Subcutaneous abdominal adipose tissue (tissue), 5 donors: ENCODE measurements at regions not wholly inside any gene's neighbourhood (a gene's known extent, or its start where the extent isn't known, plus 50 kb on each side); places are given as distances from the start of the nearest gene placed in this dataset.

ENCODE experiments used
- H3K27ac ChIP-seq: one replicate; pipeline ENCODE4 v1.7.0; 2013; ENCODE audit warnings: low read depth, mild to moderate bottlenecking, inconsistent platforms, low read length, moderate library complexity
- H3K27me3 ChIP-seq, 5 donors: one replicate each; pipeline ENCODE4 v1.7.0; 2013; ENCODE audit warnings: low read length in 5 of 5, inconsistent platforms in 1 of 5; ENCODE audit not compliant: control insufficient read depth in 5 of 5, insufficient read depth in 4 of 5
- H3K36me3 ChIP-seq, 5 donors: one replicate each; pipeline ENCODE4 v1.7.0; 2013; ENCODE audit warnings: low read length in 5 of 5; ENCODE audit not compliant: control insufficient read depth in 5 of 5, insufficient read depth in 5 of 5
- H3K4me1 ChIP-seq, 5 donors: one replicate each; pipeline ENCODE4 v1.7.0; 2013; ENCODE audit warnings: low read length in 5 of 5, mild to moderate bottlenecking in 3 of 5, moderate library complexity in 1 of 5; ENCODE audit not compliant: control insufficient read depth in 5 of 5, insufficient read depth in 5 of 5
- H3K4me3 ChIP-seq, 5 donors: one replicate each; pipeline ENCODE4 v1.7.0; 2013; ENCODE audit warnings: low read length in 5 of 5, low read depth in 1 of 5
- H3K9ac ChIP-seq, 5 donors: one replicate each; pipeline ENCODE4 v1.7.0; 2013; ENCODE audit warnings: low read length in 5 of 5, mild to moderate bottlenecking in 4 of 5, moderate library complexity in 3 of 5
- H3K9me3 ChIP-seq, 5 donors: one replicate each; pipeline ENCODE4 v1.7.0; 2013; ENCODE audit warnings: low read length in 5 of 5; ENCODE audit not compliant: control insufficient read depth in 5 of 5
- donor health status: healthy.
- donor health status: healthy.
- donor health status: healthy.
- donor health status: healthy.
- donor health status: healthy.

DNA sequence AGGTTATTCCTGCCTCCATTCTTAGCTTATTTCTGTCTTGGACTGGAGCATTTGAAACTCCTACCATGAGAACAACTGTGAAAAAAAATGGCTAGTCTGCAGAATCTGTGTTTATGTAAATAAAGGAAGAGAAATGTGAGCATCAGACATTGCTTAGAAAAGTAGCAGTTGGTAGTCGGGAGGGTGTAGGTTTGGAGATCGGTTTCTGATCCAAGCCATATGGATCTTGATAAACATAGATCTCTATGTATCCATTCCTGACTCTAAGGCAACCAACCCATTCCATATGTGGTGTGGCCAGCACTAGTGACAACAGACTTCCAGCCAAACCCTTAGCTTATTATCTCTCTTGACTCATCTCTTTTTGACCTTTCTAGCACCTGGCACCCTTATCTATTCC is 127.1 kb downstream of the NMUR2 start:
- no peaks in the 10 kb centered on the region for H3K27me3 ChIP-seq

GRCh38 chr5:152274224-152274623 is 130.9 kb downstream of the NMUR2 start:
- Histone ChIP-seq H3K4me3 (no peak overlapping the region), H3K36me3 (no peaks in the 10 kb centered on the region), H3K27ac (no peak overlapping the region), H3K27me3 (no peaks in the 10 kb centered on the region), H3K9me3 (no peaks in the 10 kb centered on the region), H3K4me1 (no peaks in the 10 kb centered on the region), H3K9ac (no peak overlapping the region)

More for the DNA sequence above, 127.1 kb downstream of the NMUR2 start:
- H3K27ac ChIP-seq = no peak overlapping the region
- no peaks in the 10 kb centered on the region for H3K4me1 ChIP-seq
- no peaks in the 10 kb centered on the region for H3K36me3 ChIP-seq
- no peak overlapping the region for H3K4me3 ChIP-seq
- H3K9ac ChIP-seq = no peak overlapping the region
- no peaks in the 10 kb centered on the region for H3K9me3 ChIP-seq

GRCh38 chr5:152271420-152271819 is 133.7 kb downstream of the NMUR2 start:
- no peaks in the 10 kb centered on the region for H3K27me3 ChIP-seq
- H3K27ac ChIP-seq = no peak overlapping the region
- no peak overlapping the region for H3K9ac ChIP-seq
- no peaks in the 10 kb centered on the region for H3K9me3 ChIP-seq
- no peak overlapping the region for H3K4me3 ChIP-seq
- H3K4me1 ChIP-seq = no peaks in the 10 kb centered on the region
- H3K36me3 ChIP-seq = no peaks in the 10 kb centered on the region

GRCh38 chr5:152270096-152270495 is 135.0 kb downstream of the NMUR2 start:
- Histone ChIP-seq H3K9ac (no peak overlapping the region), H3K4me3 (no peak overlapping the region), H3K27ac (no peak overlapping the region), H3K27me3 (no peaks in the 10 kb centered on the region), H3K9me3 (no peaks in the 10 kb centered on the region), H3K4me1 (no peaks in the 10 kb centered on the region), H3K36me3 (no peaks in the 10 kb centered on the region)

GRCh38 chr5:152269533-152269932 is 135.5 kb downstream of the NMUR2 start:
- H3K4me1 ChIP-seq = no peaks in the 10 kb centered on the region
- no peak overlapping the region for H3K27ac ChIP-seq
- H3K36me3 ChIP-seq = no peaks in the 10 kb centered on the region
- H3K9ac ChIP-seq = no peak overlapping the region
- H3K9me3 ChIP-seq = no peaks in the 10 kb centered on the region
- H3K27me3 ChIP-seq = no peaks in the 10 kb centered on the region
- no peak overlapping the region for H3K4me3 ChIP-seq

DNA sequence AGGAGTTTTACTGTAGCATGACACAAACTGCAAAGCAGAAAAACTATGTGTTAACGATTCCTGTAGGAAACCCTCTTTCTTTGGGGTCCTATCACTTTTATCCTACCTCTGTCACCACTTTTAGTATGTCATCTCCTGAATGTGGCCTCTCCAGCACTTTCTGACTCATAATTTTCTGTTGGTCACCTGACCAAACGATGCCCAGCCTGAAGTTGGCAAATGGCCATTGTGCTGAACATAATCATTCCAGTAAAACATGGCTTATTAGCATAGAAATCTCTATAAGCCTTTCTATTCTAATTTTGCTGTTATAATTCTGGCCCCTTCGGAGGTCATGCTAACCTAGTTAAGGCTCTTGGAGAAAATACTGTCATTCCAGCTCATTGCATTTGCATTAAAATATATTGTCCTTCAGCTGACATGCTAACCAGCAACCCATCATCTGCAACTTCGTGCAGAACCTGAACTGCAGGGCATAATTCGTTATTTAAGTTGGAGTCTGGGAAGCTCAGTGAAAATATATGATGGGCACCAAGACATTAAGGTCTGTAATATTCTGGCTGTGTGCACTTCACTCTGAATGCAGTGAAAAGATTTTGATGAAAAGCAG is 140.3 kb downstream of the NMUR2 start:
- no peak overlapping the region for H3K4me3 ChIP-seq
- no peak overlapping the region for H3K27ac ChIP-seq
- no peaks in the 10 kb centered on the region for H3K27me3 ChIP-seq
- H3K9me3 ChIP-seq = no peaks in the 10 kb centered on the region
- no peaks in the 10 kb centered on the region for H3K36me3 ChIP-seq
- no peak overlapping the region for H3K9ac ChIP-seq
- no peaks in the 10 kb centered on the region for H3K4me1 ChIP-seq

GRCh38 chr5:152262667-152263066 is 142.4 kb downstream of the NMUR2 start:
- H3K4me3 ChIP-seq = no peak overlapping the region
- H3K27ac ChIP-seq = no peak overlapping the region
- no peaks in the 10 kb centered on the region for H3K36me3 ChIP-seq
- H3K9me3 ChIP-seq = no peaks in the 10 kb centered on the region
- H3K4me1 ChIP-seq = no peaks in the 10 kb centered on the region
- H3K9ac ChIP-seq = no peak overlapping the region
- H3K27me3 ChIP-seq = no peaks in the 10 kb centered on the region

- Histone ChIP-seq H3K9ac (no peak overlapping the region), H3K36me3 (no peaks in the 10 kb centered on the region), H3K9me3 (no peaks in the 10 kb centered on the region), H3K4me3 (no peak overlapping the region), H3K4me1 (no peaks in the 10 kb centered on the region), H3K27ac (no peak overlapping the region), H3K27me3 (no peaks in the 10 kb centered on the region)
Observed at GRCh38 chr5:152260940-152261339, 144.1 kb downstream of the NMUR2 start.

DNA sequence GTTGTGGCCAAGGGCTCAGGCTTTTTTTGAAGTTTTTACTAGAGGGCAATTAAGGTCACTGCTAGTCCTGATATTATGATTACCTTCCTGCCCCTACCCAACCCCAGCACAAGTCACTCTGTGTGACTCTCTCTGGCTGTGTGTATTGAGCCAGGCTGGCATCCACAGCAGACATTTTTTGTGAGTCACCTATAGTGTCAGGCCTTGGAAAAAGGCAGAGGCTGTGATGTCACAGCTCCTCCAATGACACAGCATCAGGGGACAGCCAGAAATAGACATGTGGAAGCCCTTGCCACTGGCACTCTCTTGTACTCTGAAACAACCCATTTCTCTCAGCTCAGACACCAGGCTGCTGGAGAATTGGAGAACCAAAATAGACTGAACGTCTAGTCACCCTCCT is 145.4 kb downstream of the NMUR2 start:
- Histone ChIP-seq H3K36me3 (no peaks in the 10 kb centered on the region), H3K27ac (no peak overlapping the region), H3K4me3 (no peak overlapping the region), H3K9ac (no peak overlapping the region), H3K27me3 (no peaks in the 10 kb centered on the region), H3K4me1 (no peaks in the 10 kb centered on the region), H3K9me3 (no peaks in the 10 kb centered on the region)

- Histone ChIP-seq H3K27ac (no peak overlapping the region), H3K27me3 (no peaks in the 10 kb centered on the region), H3K9ac (no peak overlapping the region), H3K36me3 (no peaks in the 10 kb centered on the region), H3K9me3 (no peaks in the 10 kb centered on the region), H3K4me3 (no peak overlapping the region), H3K4me1 (no peaks in the 10 kb centered on the region)
Observed at GRCh38 chr5:152256580-152256979, 148.5 kb downstream of the NMUR2 start.

DNA sequence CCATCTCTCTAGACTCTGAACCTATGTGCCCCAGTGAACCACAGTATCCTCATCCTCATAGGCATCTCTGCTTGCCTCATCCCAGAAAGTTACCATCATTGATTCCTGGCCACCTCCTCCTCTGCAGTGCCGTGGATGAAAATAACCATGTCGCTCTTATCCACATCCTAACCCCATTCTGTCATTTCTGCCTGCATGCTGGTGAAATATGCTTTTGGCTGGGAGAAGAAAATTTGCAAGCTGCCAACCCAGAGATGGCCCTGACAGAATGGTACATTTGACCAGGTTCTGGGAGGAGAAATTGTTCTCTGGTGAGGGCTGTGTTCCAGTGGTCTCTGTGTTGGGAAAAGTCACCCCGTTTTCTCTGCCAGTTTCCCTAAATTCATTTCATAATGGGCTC is 149.7 kb downstream of the NMUR2 start:
- no peak overlapping the region for H3K27ac ChIP-seq
- no peaks in the 10 kb centered on the region for H3K27me3 ChIP-seq
- H3K36me3 ChIP-seq = no peaks in the 10 kb centered on the region
- H3K9me3 ChIP-seq = no peaks in the 10 kb centered on the region
- H3K4me1 ChIP-seq = no peaks in the 10 kb centered on the region
- no peak overlapping the region for H3K4me3 ChIP-seq
- no peak overlapping the region for H3K9ac ChIP-seq
